Neural cell (in vitro differentiated cells): ENCODE measurements at regions not wholly inside any gene's neighbourhood (a gene's known extent, or its start where the extent isn't known, plus 50 kb on each side); places are given as distances from the start of the nearest gene placed in this dataset.

Experiments
- EZH2 ChIP-seq: fragments of 200-600, 300-800 bp; shearing (Covaris generic), sonication (generic); IDR thresholded peaks from 2 replicates; pipeline ENCODE4 v1.6.1; 2014; ENCODE audit warnings: antibody characterized with exemption, low read length, borderline replicate concordance, mild to moderate bottlenecking; ENCODE audit not compliant: insufficient read depth, poor library complexity, severe bottlenecking
- POLR2AphosphoS5 ChIP-seq: IDR thresholded peaks from 2 replicates; pipeline ENCODE4 v1.6.1; 2012
- TF ChIP-seq, protein P1 (sequence below): fragments of 450-650 bp; IDR thresholded peaks from 2 replicates; pipeline ENCODE4 v1.5.1; 2014; ENCODE audit warnings: antibody characterized with exemption, mild to moderate bottlenecking, moderate library complexity; ENCODE audit not compliant: poor library complexity, severe bottlenecking

- TF ChIP-seq POLR2AphosphoS5: no peak
- TF ChIP-seq, protein P1, sequence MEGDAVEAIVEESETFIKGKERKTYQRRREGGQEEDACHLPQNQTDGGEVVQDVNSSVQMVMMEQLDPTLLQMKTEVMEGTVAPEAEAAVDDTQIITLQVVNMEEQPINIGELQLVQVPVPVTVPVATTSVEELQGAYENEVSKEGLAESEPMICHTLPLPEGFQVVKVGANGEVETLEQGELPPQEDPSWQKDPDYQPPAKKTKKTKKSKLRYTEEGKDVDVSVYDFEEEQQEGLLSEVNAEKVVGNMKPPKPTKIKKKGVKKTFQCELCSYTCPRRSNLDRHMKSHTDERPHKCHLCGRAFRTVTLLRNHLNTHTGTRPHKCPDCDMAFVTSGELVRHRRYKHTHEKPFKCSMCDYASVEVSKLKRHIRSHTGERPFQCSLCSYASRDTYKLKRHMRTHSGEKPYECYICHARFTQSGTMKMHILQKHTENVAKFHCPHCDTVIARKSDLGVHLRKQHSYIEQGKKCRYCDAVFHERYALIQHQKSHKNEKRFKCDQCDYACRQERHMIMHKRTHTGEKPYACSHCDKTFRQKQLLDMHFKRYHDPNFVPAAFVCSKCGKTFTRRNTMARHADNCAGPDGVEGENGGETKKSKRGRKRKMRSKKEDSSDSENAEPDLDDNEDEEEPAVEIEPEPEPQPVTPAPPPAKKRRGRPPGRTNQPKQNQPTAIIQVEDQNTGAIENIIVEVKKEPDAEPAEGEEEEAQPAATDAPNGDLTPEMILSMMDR: no peak
- TF ChIP-seq EZH2: no peak
Measured at GRCh38 chr7:70870349-70870748, 261.6 kb upstream of the GALNT17 start.
